CD4-positive, alpha-beta memory T cell (primary cell): ENCODE measurements at regions not wholly inside any gene's neighbourhood (a gene's known extent, or its start where the extent isn't known, plus 50 kb on each side); places are given as distances from the start of the nearest gene placed in this dataset.
"Not testable (repeated sequence)": the region's sequence is repeated elsewhere in the genome, so short reads cannot be mapped to it uniquely, and the experiment has no call there.

Source experiments
- CTCF ChIA-PET: fragments of 350-600 bp; sonication (Branson Sonifier 250); formaldehyde crosslinking; loops from one replicate; lab custom pipeline; 2021; ENCODE audit warnings: inconsistent platforms; ENCODE audit not compliant: partially characterized antibody; lab: Charles Lee
- POLR2A ChIA-PET: fragments of 350-600 bp; sonication (Branson Sonifier 250); formaldehyde crosslinking; loops from one replicate; lab custom pipeline; 2021; ENCODE audit not compliant: partially characterized antibody; lab: Charles Lee
- DNase-seq, 5 donors: peaks; one replicate each; pipeline versions ENCODE4 v3.0.0 to v3.0.0-alpha.2; 2020 to 2022; ENCODE audit warnings: mixed read lengths in 1 of 5
- H3K27ac ChIP-seq: one replicate; pipeline ENCODE4 v1.7.0; 2013; ENCODE audit warnings: low read depth, low read length
- H3K27me3 ChIP-seq: 2 replicates; pipeline ENCODE4 v1.7.0; 2013; ENCODE audit warnings: mild to moderate bottlenecking, low read length, moderate library complexity; ENCODE audit not compliant: insufficient read depth
- H3K36me3 ChIP-seq: 2 replicates; pipeline ENCODE4 v1.7.0; 2013; ENCODE audit warnings: mild to moderate bottlenecking, low read length, moderate library complexity; ENCODE audit not compliant: insufficient read depth
- H3K4me1 ChIP-seq: 2 replicates; pipeline ENCODE4 v1.7.0; 2013; ENCODE audit warnings: mild to moderate bottlenecking, low read length, moderate library complexity; ENCODE audit not compliant: insufficient read depth
- H3K4me3 ChIP-seq, 2 donors: one replicate each; pipeline ENCODE4 v1.7.0; 2013; ENCODE audit warnings: low read length in 2 of 2, mild to moderate bottlenecking in 1 of 2
- H3K9me3 ChIP-seq, 2 donors: one replicate each; pipeline ENCODE4 v1.7.0; 2013; ENCODE audit warnings: low read length in 2 of 2, control low read depth in 1 of 2; ENCODE audit not compliant: control insufficient read depth in 1 of 2
- H3K27ac Mint-ChIP-seq, 7 donors: one replicate each; pipeline ENCODE4 v1.8.0; 2020 to 2021; ENCODE audit warnings: mixed read lengths in 7 of 7, mild to moderate bottlenecking in 6 of 7, inconsistent platforms in 3 of 7, moderate library complexity in 3 of 7
- H3K27me3 Mint-ChIP-seq, 2 donors: one replicate each; pipeline ENCODE4 v1.8.0; 2020 to 2021; ENCODE audit warnings: mixed read lengths in 2 of 2
- H3K36me3 Mint-ChIP-seq, 2 donors: one replicate each; pipeline ENCODE4 v1.8.0; 2020 to 2021; ENCODE audit warnings: mixed read lengths in 2 of 2, inconsistent platforms in 1 of 2, mild to moderate bottlenecking in 1 of 2
- H3K4me1 Mint-ChIP-seq, 4 donors: one replicate each; pipeline ENCODE4 v1.8.0; 2020 to 2021; ENCODE audit warnings: mixed read lengths in 4 of 4, mild to moderate bottlenecking in 1 of 4
- H3K4me3 Mint-ChIP-seq, 8 donors: one replicate each; pipeline ENCODE4 v1.8.0; 2020 to 2021; ENCODE audit warnings: mixed read lengths in 8 of 8, mild to moderate bottlenecking in 7 of 8, moderate library complexity in 6 of 8, inconsistent platforms in 3 of 8
- H3K9me3 Mint-ChIP-seq, 8 donors: one replicate each; pipeline ENCODE4 v1.8.0; 2020 to 2021; ENCODE audit warnings: mixed read lengths in 8 of 8, mild to moderate bottlenecking in 5 of 8, inconsistent platforms in 3 of 8, moderate library complexity in 1 of 8
- intact Hi-C: fragments of 100-400 bp; cut with micrococcal nuclease; formaldehyde crosslinking; loops from one replicate; pipeline ENCODE4 v1.15.1; 2023

DNA sequence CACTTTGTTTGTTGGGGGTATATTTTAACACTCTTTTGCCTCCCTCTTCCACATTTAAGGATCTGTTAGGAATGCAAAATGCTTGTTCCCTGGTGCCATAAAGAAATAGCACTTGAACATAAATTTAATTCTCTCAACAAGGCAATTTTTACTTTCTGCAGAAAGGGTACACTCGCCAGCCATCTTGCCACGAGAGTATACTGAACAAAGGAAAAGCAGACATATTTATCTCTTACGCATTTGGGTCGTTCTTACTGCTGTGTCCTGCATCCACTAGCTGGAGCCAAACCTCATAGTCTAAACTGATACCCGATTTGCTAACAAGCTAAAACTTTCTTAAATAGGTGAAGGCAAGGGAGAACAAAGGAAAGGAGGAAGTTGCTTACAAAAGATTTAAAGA is 129.5 kb downstream of the B3GNT2 start:
- Histone ChIP-seq H3K4me3 (no peak overlapping the region), H3K27me3 (no peaks in the 10 kb centered on the region), H3K27ac (no peak overlapping the region), H3K9me3 (peaks cover 0 to 6% of the 10 kb centered on the region in 2 donors), H3K4me1 (no peaks in the 10 kb centered on the region), H3K36me3 (no peaks in the 10 kb centered on the region)
- ChIA-PET POLR2A (no interaction called here), CTCF (no interaction called here)
- H3K4me1 Mint-ChIP-seq = peaks cover 0 to 3% (median 0%) of the 10 kb centered on the region in 4 donors
- peak overlapping the region in 1 of 7 donors; percentile 11 for H3K27ac Mint-ChIP-seq
- H3K4me3 Mint-ChIP-seq = no peak overlapping the region
- no peaks in the 10 kb centered on the region for H3K36me3 Mint-ChIP-seq
- H3K27me3 Mint-ChIP-seq = no peaks in the 10 kb centered on the region
- intact Hi-C loops = no loop called here
- peaks cover 0 to 18% (median 2%) of the 10 kb centered on the region in 8 donors for H3K9me3 Mint-ChIP-seq
- DNase-seq = no peak

GRCh38 chr2:62321380-62322289 is 125.7 kb downstream of the B3GNT2 start:
- intact Hi-C loops = no loop called here
- ChIA-PET CTCF (interaction anchor here (0.8 kb wide), 1 partner anchor 8 kb away, joined by 3 read pairs; no protein-coding TSS in a partner anchor), POLR2A (interaction anchor here (1.2 kb wide), 1 partner anchor 13 kb away, joined by 3 read pairs; no protein-coding TSS in a partner anchor)
- DNase-seq = no peak
- Histone ChIP-seq H3K36me3 (no peaks in the 10 kb centered on the region), H3K27me3 (no peaks in the 10 kb centered on the region), H3K4me1 (no peaks in the 10 kb centered on the region), H3K4me3 (no peak overlapping the region), H3K27ac (no peak overlapping the region), H3K9me3 (peaks cover 0 to 6% of the 10 kb centered on the region in 2 donors)
- Mint-ChIP-seq H3K27ac (no peak overlapping the region), H3K4me3 (no peak overlapping the region), H3K4me1 (peaks cover 0 to 3% (median 1%) of the 10 kb centered on the region in 4 donors), H3K36me3 (no peaks in the 10 kb centered on the region), H3K9me3 (peaks cover 0 to 17% (median under 1%) of the 10 kb centered on the region in 8 donors), H3K27me3 (no peaks in the 10 kb centered on the region)

DNA sequence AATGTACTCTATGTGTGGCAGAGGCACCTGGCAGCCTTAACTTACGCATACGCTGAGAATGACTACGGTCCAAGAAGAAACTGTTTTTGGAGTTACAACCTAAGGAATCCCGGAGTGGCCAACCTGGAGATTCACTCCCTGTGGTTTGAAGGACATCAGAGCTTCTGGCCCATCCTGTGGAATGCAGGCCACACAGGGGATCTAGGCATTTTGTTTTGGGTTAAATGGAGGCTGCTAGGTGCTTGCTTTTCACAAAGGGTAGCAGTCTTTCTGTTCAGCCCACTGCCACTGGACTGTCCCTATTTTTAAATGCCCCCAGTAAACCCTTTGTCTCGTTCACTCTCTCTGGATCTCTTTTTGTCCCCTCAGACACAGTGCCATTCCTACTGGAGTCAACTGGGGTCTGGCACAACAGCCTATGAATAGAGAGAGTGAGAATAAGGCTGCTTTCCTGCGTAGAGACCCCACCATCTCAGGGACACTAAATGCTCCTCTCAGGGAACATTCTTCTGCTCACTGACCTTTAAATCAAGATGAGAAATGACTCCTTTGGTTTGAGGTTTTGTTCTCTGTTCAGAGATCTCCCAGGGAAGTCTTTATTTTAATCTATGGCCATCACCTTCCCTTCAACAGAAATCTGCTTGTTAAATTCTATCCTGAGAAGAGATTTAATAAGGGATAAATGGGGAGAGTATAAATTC is 124.9 kb downstream of the B3GNT2 start:
- no peak for DNase-seq
- Mint-ChIP-seq H3K9me3 (peaks cover 0 to 14% (median under 1%) of the 10 kb centered on the region in 8 donors), H3K36me3 (no peaks in the 10 kb centered on the region), H3K4me1 (peaks cover 0 to 3% (median 1%) of the 10 kb centered on the region in 4 donors), H3K4me3 (no peak overlapping the region), H3K27ac (no peak overlapping the region), H3K27me3 (no peaks in the 10 kb centered on the region)
- Histone ChIP-seq H3K4me1 (no peaks in the 10 kb centered on the region), H3K27me3 (no peaks in the 10 kb centered on the region), H3K27ac (no peak overlapping the region), H3K9me3 (peaks cover 0 to 6% of the 10 kb centered on the region in 2 donors), H3K36me3 (no peaks in the 10 kb centered on the region), H3K4me3 (no peak overlapping the region)
- CTCF ChIA-PET = no interaction called here
- intact Hi-C loops = no loop called here
- POLR2A ChIA-PET = interaction anchor here (1.2 kb wide), 1 partner anchor 12 kb away, joined by 3 read pairs; no protein-coding TSS in a partner anchor

- H3K36me3 Mint-ChIP-seq, CTCF ChIA-PET, H3K4me3 Mint-ChIP-seq, H3K27me3 Mint-ChIP-seq, H3K27me3 ChIP-seq, H3K9me3 ChIP-seq, H3K4me1 ChIP-seq, H3K4me3 ChIP-seq, H3K36me3 ChIP-seq, DNase-seq, POLR2A ChIA-PET, H3K9me3 Mint-ChIP-seq, H3K27ac ChIP-seq, intact Hi-C loops, H3K27ac Mint-ChIP-seq, H3K4me1 Mint-ChIP-seq: not testable (repeated sequence)
Measured at GRCh38 chr2:62320137-62320536, 124.2 kb downstream of the B3GNT2 start.

- H3K27ac Mint-ChIP-seq = peak overlapping the region in 1 of 7 donors; percentile 4
- Histone ChIP-seq H3K27ac (no peak overlapping the region), H3K27me3 (no peaks in the 10 kb centered on the region), H3K4me1 (peaks cover 9% of the 10 kb centered on the region), H3K4me3 (no peak overlapping the region), H3K36me3 (no peaks in the 10 kb centered on the region), H3K9me3 (no peaks in the 10 kb centered on the region)
- H3K4me3 Mint-ChIP-seq = no peak overlapping the region
- ChIA-PET POLR2A (no interaction called here), CTCF (no interaction called here)
- peaks cover 0 to 3% (median 0%) of the 10 kb centered on the region in 8 donors for H3K9me3 Mint-ChIP-seq
- H3K36me3 Mint-ChIP-seq = no peaks in the 10 kb centered on the region
- intact Hi-C loops = no loop called here
- DNase-seq = no peak
- no peaks in the 10 kb centered on the region for H3K27me3 Mint-ChIP-seq
- peaks cover 8% of the 10 kb centered on the region in 4 donors for H3K4me1 Mint-ChIP-seq
Measured at GRCh38 chr2:62319070-62319469, 123.2 kb downstream of the B3GNT2 start.

DNA sequence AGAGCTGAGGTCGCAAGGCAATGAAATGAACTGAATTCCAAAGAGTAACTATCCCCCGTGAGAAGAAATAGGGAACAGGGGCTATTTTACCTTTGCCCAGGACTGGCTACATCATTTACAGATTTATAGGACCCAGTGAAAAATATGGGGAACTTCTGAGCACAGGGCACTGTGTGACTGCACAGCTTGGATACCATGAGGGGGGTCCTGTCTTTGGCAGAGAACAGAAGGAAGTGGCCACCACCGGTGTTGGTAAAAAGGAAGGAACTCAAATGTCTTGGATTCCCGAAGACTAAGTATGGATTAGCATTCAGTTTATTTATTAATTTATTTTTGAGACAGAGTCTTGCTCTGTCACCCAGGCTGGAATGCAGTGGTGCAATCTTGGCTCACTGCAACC is 119.6 kb downstream of the B3GNT2 start:
- Mint-ChIP-seq H3K27me3 (no peaks in the 10 kb centered on the region), H3K9me3 (no peaks in the 10 kb centered on the region), H3K4me3 (no peak overlapping the region), H3K27ac (peak overlapping the region in 1 of 7 donors; percentile 67), H3K36me3 (no peaks in the 10 kb centered on the region), H3K4me1 (peaks cover 14 to 21% (median 17%) of the 10 kb centered on the region in 4 donors)
- CTCF ChIA-PET = no interaction called here
- DNase-seq = no peak
- Histone ChIP-seq H3K9me3 (no peaks in the 10 kb centered on the region), H3K27me3 (no peaks in the 10 kb centered on the region), H3K4me3 (no peak overlapping the region), H3K4me1 (peaks cover 17% of the 10 kb centered on the region), H3K36me3 (no peaks in the 10 kb centered on the region), H3K27ac (no peak overlapping the region)
- intact Hi-C loops = no loop called here
- POLR2A ChIA-PET = no interaction called here

- Mint-ChIP-seq H3K27ac (peak overlapping the region; percentile 62 to 90 (median 88)), H3K36me3 (no peaks in the 10 kb centered on the region), H3K9me3 (no peaks in the 10 kb centered on the region), H3K4me1 (peaks cover 23 to 33% (median 28%) of the 10 kb centered on the region in 4 donors), H3K27me3 (no peaks in the 10 kb centered on the region), H3K4me3 (peak overlapping the region in 7 of 8 donors; percentile 47 to 78 (median 58))
- intact Hi-C loops = no loop called here
- Histone ChIP-seq H3K36me3 (no peaks in the 10 kb centered on the region), H3K27me3 (no peaks in the 10 kb centered on the region), H3K9me3 (no peaks in the 10 kb centered on the region), H3K4me3 (no peak overlapping the region), H3K27ac (no peak overlapping the region), H3K4me1 (peaks cover 28% of the 10 kb centered on the region)
- POLR2A ChIA-PET = interaction anchor here (1.2 kb wide), 1 partner anchor 8 kb away, joined by 3 read pairs; no protein-coding TSS in a partner anchor
- no peak for DNase-seq
- CTCF ChIA-PET = interaction anchor here (0.9 to 1.2 kb wide), 2 partner anchors 17 to 20 kb away, joined by 3 to 4 read pairs; no protein-coding TSS in a partner anchor
Measured at GRCh38 chr2:62314291-62314690, 118.4 kb downstream of the B3GNT2 start.
